Mammary epithelial cell (primary cell): ENCODE measurements at regions not wholly inside any gene's neighbourhood (a gene's known extent, or its start where the extent isn't known, plus 50 kb on each side); places are given as distances from the start of the nearest gene placed in this dataset.

Experiments
- EZH2 ChIP-seq: IDR thresholded peaks from 2 replicates; pipeline ENCODE4 v1.6.1; 2012; ENCODE audit warnings: low read length, inconsistent platforms, borderline replicate concordance
- TF ChIP-seq, protein P1 (sequence below), 2 donors: IDR thresholded peaks in 1 of 2; conservative IDR thresholded peaks in 1 of 2; 2 replicates each; pipeline ENCODE4 v1.5.1; 2011 to 2012; ENCODE audit warnings: inconsistent platforms in 2 of 2, low read length in 2 of 2, mild to moderate bottlenecking in 2 of 2, control low read depth in 1 of 2, low read depth in 1 of 2; ENCODE audit not compliant: insufficient read depth in 1 of 2; ENCODE audit errors: extremely low read depth in 1 of 2

GRCh38 chr4:96003951-96004740 lies 164.3 kb downstream of the PDHA2 start:
- TF ChIP-seq, protein P1, sequence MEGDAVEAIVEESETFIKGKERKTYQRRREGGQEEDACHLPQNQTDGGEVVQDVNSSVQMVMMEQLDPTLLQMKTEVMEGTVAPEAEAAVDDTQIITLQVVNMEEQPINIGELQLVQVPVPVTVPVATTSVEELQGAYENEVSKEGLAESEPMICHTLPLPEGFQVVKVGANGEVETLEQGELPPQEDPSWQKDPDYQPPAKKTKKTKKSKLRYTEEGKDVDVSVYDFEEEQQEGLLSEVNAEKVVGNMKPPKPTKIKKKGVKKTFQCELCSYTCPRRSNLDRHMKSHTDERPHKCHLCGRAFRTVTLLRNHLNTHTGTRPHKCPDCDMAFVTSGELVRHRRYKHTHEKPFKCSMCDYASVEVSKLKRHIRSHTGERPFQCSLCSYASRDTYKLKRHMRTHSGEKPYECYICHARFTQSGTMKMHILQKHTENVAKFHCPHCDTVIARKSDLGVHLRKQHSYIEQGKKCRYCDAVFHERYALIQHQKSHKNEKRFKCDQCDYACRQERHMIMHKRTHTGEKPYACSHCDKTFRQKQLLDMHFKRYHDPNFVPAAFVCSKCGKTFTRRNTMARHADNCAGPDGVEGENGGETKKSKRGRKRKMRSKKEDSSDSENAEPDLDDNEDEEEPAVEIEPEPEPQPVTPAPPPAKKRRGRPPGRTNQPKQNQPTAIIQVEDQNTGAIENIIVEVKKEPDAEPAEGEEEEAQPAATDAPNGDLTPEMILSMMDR (conservative IDR thresholded peaks at IDR 0.05 in 1 of 2, IDR thresholded peaks at IDR 0.05 in 1 of 2; ENCODE audit: extremely low read depth in 1 of 2, insufficient read depth in 1 of 2, low read depth in 1 of 2, low read length in 2 of 2), result no peak
- no peak for TF ChIP-seq EZH2
